Choroid plexus epithelial cell (primary cell): ENCODE measurements at regions not wholly inside any gene's neighbourhood (a gene's known extent, or its start where the extent isn't known, plus 50 kb on each side); places are given as distances from the start of the nearest gene placed in this dataset.

Experiments
- DNase-seq: peaks from one replicate; pipeline ENCODE4 v3.0.0-alpha.2; 2010; ENCODE audit warnings: low read depth
- H3K4me3 ChIP-seq: 2 replicates; pipeline ENCODE4 v1.5.1; 2011; ENCODE audit warnings: low read depth, mild to moderate bottlenecking, control low read depth, low read length, moderate library complexity
- TF ChIP-seq, protein P1 (sequence below): conservative IDR thresholded peaks from 2 replicates; pipeline ENCODE4 v1.5.1; 2011; ENCODE audit warnings: low read depth, mild to moderate bottlenecking, control low read depth, inconsistent platforms, low read length, moderate library complexity

DNA sequence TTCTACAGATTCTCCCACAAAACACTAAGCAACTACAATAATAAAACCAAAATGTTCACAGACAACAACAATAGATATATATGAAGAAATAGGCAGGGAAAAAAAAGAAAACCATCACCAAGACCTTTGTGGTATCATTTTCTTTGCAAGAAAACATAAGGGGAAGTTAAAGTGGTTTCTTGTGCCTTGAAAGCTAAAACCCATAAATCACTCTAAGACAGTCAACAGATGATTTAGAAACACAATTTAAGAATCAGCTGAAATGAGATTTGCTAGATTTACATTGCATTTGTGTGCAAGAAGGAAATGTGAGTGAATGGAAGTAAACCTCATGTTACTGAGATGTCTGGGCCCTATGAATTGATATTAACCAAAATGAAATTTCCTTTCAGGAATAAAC, 1265.4 kb upstream of the GJE1 start:
- TF ChIP-seq, protein P1, sequence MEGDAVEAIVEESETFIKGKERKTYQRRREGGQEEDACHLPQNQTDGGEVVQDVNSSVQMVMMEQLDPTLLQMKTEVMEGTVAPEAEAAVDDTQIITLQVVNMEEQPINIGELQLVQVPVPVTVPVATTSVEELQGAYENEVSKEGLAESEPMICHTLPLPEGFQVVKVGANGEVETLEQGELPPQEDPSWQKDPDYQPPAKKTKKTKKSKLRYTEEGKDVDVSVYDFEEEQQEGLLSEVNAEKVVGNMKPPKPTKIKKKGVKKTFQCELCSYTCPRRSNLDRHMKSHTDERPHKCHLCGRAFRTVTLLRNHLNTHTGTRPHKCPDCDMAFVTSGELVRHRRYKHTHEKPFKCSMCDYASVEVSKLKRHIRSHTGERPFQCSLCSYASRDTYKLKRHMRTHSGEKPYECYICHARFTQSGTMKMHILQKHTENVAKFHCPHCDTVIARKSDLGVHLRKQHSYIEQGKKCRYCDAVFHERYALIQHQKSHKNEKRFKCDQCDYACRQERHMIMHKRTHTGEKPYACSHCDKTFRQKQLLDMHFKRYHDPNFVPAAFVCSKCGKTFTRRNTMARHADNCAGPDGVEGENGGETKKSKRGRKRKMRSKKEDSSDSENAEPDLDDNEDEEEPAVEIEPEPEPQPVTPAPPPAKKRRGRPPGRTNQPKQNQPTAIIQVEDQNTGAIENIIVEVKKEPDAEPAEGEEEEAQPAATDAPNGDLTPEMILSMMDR, result no peak
- H3K4me3 ChIP-seq, result no peak overlapping the region

DNA sequence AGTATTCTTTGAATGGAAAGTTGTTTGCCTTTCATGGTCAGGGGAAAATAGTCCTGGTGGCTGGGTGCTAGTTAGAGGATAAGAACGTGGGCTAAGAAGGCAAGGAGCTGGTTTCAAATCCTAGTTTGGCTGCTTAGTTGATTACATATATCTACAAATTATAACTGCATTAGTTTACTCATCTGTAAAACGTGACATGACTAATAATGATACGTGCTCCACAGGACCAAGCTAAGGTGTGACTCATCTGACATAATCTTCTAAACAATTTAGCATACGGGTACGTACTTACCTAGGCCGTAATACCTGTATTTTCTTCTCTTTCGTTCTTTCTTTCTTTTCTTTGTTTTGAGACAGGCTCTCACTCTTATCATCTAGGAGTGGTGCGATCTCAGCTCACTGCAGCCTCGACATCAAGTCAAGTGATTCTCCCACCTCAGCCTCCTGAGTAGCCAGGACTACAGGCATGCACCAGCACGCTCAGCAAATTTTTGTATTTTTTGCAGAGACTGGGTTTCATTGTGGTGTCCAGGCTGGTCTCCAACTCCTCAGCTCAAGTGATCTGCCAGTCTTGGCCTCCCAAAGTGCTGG, 1274.2 kb upstream of the GJE1 start:
- no peak for DNase-seq
- TF ChIP-seq, protein P1, result no peak
- no peak overlapping the region for H3K4me3 ChIP-seq

More for the DNA sequence above, 1265.4 kb upstream of the GJE1 start:
- no peak for DNase-seq

DNA sequence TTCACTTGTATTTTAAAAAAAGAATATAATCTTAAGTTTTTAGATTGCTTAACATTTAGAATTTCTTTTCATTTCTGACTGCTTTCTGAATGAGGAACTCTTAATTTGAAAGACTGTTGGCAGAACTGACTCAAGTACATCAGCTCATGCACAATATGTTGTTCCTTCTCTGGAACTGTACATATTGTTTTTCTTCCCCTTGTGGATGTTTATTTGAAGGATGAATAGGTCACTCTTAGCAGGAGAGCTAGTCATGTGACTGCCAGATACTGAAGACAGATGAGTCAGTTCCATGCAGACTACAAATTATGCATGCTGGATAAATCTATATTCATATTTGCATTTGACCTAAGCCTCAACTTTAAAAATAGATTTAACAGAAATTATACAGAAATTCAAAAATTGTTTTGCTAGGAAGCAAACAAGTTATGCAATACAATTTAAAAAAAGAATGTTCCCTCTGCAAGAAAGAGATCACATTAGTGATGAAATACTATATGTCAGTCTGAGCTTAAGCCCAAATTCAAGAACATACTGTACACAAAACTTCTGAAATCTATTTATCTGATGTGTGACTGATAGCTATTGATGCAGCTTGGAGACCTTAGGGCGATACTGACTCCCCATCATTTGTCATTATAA, 1274.9 kb upstream of the GJE1 start:
- peak; percentile 99 for DNase-seq
- TF ChIP-seq, protein P1, result no peak
- no peak overlapping the region for H3K4me3 ChIP-seq

DNA sequence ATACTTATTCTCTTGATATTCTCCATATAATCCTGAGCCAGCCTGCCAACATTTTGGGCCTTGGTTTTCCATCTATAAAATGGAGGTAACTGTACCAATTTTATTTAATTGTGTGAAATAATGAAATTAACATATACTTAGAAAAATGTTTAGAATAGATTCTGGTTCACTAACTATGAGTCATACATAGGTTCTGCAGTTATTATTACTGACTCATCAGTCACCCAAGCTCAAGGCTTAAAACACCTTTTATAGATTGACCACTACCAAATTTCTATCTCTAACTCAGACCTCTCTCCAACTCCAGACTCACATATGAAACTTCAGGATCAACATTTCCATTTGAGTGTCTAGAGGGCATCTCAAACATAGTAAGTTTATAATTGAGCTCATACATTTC, 1277.2 kb upstream of the GJE1 start:
- TF ChIP-seq, protein P1, result no peak
- H3K4me3 ChIP-seq, result no peak overlapping the region
- DNase-seq, result peak; percentile 22

DNA sequence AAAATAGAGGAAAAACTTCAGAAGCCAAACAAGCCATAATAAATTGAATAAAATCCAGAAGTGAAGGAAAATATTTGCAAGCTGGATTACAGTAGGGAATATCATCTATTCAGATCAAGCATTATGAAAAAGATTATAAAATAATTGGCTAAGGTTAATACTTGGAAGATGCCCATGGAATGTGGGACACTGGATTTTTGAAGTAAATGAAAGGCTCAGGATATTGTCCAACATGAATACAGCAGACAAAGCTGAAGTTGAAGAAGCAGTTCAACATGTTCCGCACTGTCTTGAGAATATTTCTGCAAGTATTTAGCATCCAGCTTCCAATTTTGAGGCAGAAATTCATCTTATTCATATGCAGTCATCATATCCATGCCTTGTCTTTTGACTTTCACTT, 1278.4 kb upstream of the GJE1 start:
- no peak overlapping the region for H3K4me3 ChIP-seq
- no peak for DNase-seq
- TF ChIP-seq, protein P1, result no peak

DNA sequence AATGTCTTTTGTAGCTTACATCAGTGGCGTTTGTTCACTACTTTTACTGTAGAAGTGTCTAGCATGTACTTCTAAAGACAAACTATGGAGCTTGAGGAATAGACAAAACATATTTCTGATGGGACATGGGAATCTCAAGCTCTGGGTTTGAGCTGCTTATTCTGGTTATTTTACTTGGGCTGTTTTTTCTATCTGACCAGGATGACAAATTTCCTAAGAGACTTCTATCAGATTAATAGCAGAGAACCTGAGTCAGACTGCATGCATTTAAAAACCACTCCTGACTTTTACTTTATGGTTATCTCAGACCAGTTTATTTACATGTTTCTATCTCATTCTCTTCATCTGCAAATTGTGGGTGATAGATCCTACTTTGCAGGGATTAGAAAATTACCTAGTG, 1282.3 kb upstream of the GJE1 start:
- TF ChIP-seq, protein P1, result no peak
- DNase-seq, result peak; percentile 76
- no peak overlapping the region for H3K4me3 ChIP-seq

DNA sequence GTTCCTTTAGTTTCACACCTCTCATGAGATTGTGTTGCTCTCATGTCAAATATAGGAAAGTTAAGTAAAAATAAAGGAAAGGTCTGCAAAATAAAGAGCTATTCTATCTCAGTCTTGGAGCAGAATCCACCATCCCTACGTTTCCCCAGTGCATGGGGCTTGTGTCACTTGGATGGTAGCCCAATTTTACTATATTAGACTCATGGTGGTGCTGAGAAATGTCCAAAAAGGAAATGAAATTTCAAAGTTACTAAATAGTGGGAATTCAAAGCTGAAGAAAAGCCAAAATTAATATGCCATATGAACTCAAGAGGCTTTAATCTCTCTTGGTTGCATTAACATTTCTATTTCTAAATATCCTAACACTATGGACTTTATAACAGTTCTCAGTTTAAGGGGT, 1283.3 kb upstream of the GJE1 start:
- TF ChIP-seq, protein P1, result no peak
- no peak overlapping the region for H3K4me3 ChIP-seq
- DNase-seq, result peak; percentile 18
